Caki2 (cell line): ENCODE measurements at regions not wholly inside any gene's neighbourhood (a gene's known extent, or its start where the extent isn't known, plus 50 kb on each side); places are given as distances from the start of the nearest gene placed in this dataset.

Experiments
- DNase-seq: peaks from one replicate; pipeline ENCODE4 v3.0.0-alpha.2; 2015; ENCODE audit warnings: low read depth
- in situ Hi-C: cut with HindIII; loops from 2 replicates; pipeline ENCODE4 v1.10.0; 2016; ENCODE audit warnings: low sequenced_read_pairs, low pct_unique_long_range_greater_than_20kb, mixed read lengths

DNA sequence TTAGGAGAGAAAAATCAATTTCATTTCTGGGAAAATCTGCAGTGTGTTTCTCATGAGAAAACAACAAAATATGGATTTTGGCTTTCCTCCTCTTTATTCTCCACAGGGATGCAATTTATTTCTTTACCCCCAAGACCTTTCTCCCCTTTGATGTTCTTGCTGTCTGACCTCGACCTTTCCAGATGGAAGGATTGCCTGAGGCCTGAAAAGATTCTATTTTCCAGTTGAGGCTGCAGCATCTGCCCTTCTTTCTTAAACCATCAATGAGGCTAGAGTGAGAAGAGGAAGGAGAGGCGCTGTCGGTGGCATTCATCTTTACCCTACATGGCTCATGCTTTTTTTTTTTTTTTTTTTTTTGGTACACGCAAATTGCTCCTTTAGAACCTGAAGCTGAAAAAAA, 344.2 kb upstream of the BTBD3 start:
- DNase-seq = no peak
- in situ Hi-C loops = no loop called here

DNA sequence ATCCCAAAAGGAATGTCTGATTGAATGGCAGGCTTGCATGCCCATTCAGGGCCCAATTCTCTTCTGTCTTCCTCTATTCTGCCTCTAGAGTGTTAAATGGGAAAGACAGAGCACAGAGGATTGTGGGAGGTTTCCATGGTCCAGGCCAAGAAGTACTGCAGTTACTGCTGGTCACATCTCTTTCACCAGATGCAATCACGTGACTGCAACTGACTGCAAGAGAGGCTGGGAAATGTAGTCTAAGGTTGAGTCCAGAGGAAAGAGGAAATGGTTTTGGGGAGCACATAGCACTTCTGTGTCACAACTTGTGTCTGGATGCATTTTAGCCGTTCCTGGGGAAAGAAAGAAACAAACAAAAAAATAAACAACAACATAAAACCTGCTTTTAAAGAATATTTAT, 336.4 kb upstream of the BTBD3 start:
- in situ Hi-C loops = no loop called here
- peak; percentile 4 for DNase-seq

DNA sequence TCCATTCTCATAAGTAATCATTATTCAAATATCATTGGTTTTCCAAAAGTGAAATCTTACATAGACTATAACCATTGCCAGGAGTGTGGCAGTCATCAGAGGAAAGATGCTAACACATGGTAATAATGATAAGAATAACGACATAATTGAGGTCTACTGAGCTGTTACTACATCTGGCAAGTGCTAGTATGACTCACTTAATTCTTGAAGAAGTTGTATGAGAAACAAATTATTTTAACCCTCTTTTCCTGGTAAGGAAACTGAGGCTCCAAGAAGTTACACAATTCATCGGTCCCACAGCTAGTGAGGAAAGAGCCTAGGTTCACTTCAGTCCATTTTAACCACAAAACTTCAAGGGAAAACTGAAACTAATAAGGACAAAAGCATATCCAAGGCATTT, 335.6 kb upstream of the BTBD3 start:
- no peak for DNase-seq
- in situ Hi-C loops = no loop called here

DNA sequence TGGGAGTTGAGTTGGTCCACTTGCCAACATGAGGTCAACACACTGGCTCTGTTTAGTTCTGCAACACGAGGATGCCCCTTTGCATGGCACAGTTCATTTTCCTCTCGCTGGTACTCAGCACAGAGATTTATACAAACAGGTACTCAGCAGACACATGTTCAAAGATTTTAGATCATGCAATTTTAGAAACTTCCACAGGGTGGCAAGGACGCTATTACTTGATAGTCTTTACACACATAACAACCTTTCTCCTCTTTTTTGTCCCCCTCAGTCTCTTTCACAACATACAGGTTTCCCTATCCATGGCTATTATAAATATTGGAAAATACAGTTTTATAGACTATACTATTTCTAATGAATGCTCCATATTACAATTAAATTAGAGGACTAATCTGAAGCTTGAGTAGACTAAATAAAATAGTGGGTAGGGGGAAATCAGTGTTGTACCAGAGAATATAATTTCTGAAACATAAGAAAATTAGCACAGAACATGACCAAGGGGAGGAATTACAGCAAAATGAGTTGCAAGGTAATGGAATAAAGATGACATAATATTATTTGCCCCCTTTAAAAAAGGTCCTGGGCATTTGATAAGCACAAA, 331.8 kb upstream of the BTBD3 start:
- in situ Hi-C loops = no loop called here
- no peak for DNase-seq

DNA sequence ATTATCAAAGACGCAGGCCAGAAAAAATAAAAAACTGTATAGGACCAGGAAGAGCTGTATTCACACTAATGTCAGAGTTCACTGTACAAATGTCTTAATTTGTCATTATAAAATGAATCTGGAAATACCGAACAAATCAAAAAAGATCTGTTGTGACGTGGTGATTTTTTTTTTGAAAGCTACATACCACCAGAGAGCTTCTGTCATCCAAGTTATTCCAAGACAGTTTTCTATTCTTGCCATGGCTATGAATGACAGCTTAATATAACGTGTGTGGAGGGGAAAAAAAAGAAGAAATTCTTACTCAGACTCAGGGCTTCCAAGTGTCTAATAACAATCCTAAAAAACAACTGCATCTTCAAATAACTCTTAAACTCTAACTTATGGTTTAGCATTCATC, 328.8 kb upstream of the BTBD3 start:
- in situ Hi-C loops = no loop called here
- DNase-seq = no peak

DNA sequence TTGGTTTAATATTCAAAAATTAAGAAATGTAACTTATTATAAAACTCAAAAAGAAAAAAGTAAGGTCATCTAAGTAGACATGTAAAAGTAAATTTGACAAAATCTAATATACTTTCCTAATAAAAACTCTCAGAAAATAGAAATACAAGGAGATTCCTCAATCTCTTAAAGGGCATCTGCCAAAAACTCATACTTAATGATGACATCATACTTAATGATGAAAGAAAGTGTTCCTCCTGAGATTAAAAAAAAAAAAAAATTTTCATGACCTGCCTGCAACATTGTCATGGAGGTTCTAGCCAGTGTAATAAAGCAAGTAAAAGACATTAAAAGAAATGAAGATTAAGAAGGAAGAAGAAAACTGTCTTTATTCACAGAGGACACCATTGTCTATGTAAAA, 325.7 kb upstream of the BTBD3 start:
- no peak for DNase-seq
- in situ Hi-C loops = no loop called here

DNA sequence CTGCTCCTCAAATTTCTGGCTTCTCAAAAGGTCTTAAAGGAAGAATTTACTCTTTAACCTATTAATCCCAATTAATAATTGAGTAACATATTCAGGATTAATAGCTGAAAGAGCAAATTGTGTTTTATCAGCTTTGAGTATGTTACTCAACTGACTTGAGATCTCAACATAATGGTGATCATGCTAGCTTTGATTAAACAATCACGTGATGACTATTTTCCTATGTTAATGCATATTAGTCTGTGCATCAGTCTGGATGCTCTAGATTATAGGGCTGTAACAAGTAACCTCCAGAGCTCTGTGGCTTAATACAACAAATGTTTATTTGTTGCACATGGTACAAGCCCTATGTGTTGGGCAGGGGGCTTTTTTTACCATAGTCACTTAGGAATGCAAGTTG, 313.4 kb upstream of the BTBD3 start:
- DNase-seq = no peak
- in situ Hi-C loops = no loop called here

DNA sequence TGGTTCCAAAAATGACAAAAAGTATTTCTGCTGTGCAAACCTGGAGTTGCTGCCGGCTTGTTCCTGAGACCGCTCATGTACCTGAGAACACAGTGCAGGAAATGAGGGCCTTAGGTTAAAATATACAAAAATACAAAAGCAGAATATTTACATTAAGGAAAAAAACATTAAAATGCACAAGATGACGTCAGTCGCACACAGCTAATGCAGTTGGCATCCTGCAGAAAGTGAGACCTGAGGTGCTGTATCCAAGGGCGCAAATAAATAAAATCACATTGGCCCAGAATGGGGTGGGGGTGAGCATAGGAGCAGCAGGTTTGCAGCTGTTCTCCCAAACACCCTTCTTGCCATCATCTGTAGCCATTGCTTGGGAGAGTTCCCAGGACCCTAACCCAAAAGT, 310.6 kb upstream of the BTBD3 start:
- no peak for DNase-seq
- in situ Hi-C loops = no loop called here

DNA sequence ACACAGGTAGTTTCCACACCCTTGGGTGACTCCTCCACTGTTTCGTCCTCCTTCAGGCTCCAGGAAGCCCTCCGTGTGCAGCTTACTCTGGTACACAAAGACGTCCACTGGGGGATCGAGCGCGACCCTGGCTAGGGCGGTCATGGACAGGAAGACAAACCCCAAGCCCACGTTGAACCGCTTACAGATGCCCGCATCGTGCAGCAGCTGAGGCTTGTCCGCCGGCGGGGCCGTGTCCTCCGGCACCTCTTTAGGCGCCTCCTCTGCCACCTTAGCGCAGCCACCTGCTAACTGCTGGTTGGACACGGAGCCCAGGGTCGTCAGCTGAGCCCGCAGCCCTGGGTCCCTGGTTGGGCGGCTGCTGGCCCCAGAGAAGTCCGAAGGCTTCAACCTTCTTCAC, 309.0 kb upstream of the BTBD3 start:
- in situ Hi-C loops = no loop called here
- DNase-seq = no peak

DNA sequence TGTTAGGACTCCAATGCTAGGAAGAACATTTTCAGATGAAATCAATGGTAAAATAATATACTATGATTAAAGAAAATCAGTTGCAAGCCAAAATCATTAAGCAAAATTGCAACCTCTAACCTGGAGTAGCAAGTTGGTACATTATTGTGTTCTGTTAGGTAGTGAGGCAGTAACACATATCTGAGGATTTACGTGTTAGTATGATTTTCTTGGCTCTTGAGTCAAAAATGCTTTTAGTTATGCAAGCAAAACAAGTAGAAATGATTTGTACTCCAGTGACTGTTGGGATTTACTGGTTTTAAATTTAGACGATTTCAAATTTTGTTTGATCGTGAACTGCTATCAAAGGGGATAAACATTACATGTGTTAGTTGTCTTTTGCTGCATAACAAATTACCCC, 293.0 kb upstream of the BTBD3 start:
- in situ Hi-C loops = no loop called here
- no peak for DNase-seq

DNA sequence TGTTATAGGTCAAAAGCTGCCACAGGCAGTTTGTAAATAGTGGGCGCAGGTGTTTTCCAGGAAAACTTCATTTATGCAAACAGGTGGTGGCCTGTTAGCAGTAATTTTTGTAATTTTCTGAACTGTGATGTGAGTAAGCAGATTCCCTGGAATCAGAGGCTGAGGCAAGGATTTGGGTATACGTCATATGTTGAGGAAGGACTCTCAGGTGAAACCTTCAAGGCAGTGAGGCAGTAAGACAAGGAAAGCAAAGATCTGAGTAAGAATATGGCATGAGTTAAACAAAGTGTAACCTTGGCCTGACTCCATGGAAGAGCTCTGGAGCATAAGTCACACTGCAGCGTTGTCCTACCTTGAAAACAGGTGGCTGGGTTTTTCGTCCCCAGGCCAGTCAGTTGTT, 291.1 kb upstream of the BTBD3 start:
- in situ Hi-C loops = no loop called here
- DNase-seq = no peak

DNA sequence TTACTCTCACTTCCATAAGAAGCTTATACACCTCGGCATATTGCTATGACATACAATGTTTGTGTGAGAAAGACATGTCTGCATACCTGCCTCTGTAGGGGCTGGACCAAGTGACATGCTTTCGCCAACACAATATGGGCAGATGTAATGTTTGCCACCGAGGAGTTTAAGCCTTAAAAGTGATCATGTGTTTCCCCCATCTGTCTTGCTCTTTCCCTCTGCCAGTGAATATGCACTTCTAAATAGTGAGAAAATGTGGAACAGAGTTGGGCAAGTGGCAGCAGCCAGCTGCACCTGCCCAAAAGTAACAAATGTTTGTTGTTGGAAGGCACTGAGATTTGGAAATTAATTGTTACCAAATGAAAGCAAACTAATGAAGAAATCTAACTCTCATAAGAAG, 274.8 kb upstream of the BTBD3 start:
- no peak for DNase-seq
- in situ Hi-C loops = no loop called here

DNA sequence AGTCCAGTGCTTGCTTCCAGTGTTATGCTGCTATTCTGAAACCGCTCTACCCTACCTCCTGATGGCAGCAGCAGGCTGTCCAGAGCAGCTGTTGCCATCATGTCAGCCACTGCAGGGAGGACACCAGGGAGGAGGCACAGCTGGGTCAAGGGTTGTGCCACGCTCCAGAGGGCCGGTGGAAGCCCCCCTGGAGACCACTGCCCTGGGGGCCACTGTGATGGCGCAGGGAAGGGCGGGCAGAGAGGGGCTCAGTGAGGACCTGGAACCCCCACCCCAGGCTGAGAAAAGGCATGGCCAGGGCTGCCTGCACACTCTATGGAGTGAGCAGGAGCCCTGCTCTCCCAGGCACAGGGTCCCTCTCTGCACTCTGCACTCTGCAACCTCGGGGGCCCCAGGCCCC, 271.3 kb upstream of the BTBD3 start:
- no peak for DNase-seq
- in situ Hi-C loops = no loop called here

DNA sequence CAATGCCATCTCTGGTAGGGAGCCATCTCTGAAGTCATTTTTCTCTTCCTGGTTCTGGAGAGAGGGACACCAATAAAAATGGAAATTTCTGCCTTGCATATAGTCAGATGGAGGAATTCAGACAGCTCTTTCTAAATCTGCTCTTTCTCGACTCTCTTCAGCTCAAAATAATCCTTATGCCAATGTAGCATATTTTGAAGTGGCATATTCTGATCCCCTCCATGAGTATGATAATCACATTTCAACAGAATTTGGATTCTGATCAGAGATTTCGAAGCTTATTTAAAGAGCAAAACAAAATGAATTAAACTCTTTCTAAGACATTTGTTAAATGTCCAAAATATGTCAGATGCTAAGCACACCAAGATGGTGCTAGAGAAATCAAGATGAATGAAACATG, 267.1 kb upstream of the BTBD3 start:
- in situ Hi-C loops = no loop called here
- no peak for DNase-seq

DNA sequence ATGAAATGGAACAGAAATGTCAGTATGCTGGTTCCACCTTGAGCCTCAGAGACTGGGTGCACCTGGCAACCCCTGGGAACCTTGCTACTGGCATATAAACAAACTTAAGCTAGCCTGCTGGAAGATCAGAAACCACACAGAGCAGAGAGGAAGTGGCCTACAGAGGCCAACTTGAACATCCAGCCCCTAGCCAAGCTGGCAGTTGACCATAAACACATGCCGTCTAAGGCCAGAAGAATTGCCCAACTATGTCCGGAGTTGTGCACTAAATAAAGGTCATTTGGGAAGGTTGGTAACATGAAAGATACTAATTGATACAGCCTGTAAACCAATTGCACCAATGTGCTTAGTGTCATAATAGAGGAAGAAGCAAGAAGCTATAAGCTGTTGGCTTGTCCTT, 266.6 kb upstream of the BTBD3 start:
- in situ Hi-C loops = no loop called here

DNA sequence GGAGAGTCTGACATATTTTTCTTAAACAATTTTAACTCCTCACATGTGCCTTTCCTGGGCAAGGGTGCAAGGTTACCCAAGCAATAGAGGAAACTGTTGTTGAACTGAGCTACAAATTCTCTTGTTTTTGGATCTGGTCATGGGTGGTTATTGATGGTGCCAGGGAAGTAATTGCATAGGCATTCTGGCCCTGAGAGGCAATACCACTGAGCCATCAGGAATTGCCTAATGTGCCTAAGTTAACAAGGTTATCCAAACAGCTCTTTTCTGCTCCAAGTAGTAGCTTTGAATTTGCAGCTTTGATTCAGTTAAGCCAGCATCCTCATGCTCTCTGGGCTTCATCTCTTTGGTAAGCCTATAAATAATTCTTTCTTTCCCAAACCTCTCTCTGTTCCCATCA, 266.0 kb upstream of the BTBD3 start:
- DNase-seq = no peak
- in situ Hi-C loops = no loop called here

More for the DNA sequence above, 266.6 kb upstream of the BTBD3 start:
- no peak for DNase-seq

DNA sequence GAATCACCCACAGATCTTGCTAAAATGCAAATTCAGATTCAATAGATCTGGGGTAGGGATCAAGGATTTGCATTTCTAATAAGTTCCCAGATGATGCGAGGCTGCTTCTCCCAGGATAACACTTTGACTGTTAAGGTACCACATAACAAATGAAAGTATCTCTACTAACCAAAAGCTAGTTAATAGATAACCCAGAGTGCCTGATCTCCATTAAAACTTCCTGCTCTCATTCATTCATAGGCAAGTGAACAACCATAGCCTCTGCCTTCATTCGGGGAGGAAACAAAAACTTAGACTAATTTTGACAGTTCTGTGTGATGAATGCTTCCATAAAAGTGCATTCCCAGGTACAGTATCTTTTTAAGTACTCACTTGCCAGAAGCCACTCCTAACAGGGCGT, 265.6 kb upstream of the BTBD3 start:
- in situ Hi-C loops = no loop called here
- peak; percentile 4 for DNase-seq

DNA sequence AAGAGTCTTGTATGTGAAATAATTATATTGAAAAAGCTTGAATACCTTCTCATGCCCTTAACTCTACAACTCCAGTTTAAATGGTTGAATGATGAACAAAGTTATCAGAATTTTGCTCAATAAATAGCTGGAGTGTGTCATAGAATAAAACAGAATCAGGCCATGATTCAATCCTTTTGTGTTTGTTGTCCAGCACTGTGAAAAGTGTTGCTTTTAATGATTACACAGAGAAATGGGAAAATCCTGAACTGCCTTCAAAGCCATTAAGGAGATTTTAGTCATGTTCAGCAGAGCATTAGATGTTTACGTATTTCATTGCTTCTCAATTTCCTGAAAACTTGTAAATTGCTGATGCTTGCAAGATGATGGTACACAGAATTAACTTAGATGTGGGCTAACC, 262.9 kb upstream of the BTBD3 start:
- in situ Hi-C loops = no loop called here
- DNase-seq = peak; percentile 4

DNA sequence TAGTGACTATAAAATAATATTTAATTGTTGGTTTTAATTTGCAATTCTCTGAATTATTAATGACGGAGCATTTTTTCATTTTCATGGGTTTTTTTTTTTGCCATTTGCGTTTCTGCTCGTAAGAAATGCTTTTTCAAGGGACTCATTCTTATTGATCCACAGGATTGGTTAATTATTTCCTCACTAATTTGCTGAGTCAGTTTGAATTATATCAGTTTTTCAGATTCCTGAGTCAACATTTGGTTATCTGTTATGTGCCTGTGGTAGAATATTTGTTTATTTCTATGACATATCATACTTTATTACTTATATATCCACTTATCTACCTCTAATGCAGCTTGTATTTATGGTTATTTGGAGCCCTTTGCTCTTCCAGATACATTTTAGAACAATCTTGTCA, 257.0 kb upstream of the BTBD3 start:
- in situ Hi-C loops = no loop called here
- no peak for DNase-seq

DNA sequence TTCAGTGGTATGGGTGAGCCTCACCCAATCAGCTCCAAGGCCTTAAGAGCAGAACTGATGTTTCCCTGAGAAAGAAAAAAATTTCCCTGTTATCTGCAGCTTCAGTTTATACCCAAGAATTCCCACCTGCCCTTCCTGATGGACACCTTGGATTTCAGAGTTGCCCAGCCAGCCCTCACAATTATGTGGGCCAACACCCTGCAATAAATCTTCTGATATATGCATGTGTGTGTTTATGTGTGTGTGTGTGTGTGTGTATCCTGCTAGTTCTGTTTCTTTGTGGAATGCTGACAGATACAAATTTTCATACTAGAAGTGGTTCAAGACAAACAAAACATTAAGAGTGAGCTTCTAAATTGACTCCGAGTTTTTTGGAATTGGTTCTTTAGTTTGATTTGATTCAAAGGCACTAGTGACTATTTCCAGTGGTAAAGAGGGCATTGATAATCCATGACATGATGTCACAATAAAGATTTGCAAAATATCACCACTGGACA, 246.6 kb upstream of the BTBD3 start:
- DNase-seq = no peak
- in situ Hi-C loops = no loop called here

DNA sequence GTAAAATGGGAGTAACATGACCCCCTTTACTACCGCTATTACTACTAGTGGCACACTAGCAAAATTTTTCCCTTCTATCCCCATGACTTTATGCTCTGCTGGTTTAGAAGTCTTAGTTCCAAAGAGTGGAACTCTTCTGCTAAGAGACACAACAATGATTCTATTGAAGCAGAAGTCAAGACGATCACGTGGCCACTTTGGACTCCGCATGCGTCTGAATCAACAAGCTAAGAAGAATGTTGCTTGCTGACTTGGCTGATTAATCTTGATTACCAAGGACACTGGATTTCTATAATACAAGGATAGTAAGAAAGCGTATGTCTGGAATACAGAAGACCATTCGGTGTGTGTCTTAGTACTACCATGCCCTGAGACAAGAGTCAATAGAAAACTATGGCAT, 244.7 kb upstream of the BTBD3 start:
- in situ Hi-C loops = no loop called here
- no peak for DNase-seq
